WTC11 (cell line): ENCODE measurements at regions not wholly inside any gene's neighbourhood (a gene's known extent, or its start where the extent isn't known, plus 50 kb on each side); places are given as distances from the start of the nearest gene placed in this dataset.

ENCODE experiments used
- ATAC-seq: fragments of 200-7000 bp; cut with Tn5 transposase; 2 replicates; pipeline ENCODE4 v1.10.0; 2021; ENCODE audit warnings: mild to moderate bottlenecking, moderate library complexity
- CTCF ChIA-PET: fragments of 300-600 bp; sonication (Branson Sonifier 250); formaldehyde crosslinking; loops from one replicate; lab custom pipeline; 2021; ENCODE audit warnings: antibody characterized with exemption; lab: Charles Lee
- POLR2A ChIA-PET: fragments of 350-600 bp; sonication (Branson Sonifier 250); formaldehyde crosslinking; loops from one replicate; lab custom pipeline; 2021; ENCODE audit warnings: antibody characterized with exemption; lab: Charles Lee
- DNase-seq: peaks from one replicate; pipeline ENCODE4 v3.0.0; 2021; ENCODE audit warnings: low spot score
- H3K27ac Mint-ChIP-seq: 2 replicates; pipeline ENCODE4 v1.8.0; 2021; ENCODE audit warnings: mixed read lengths
- H3K27me3 Mint-ChIP-seq: 2 replicates; pipeline ENCODE4 v1.8.0; 2021; ENCODE audit warnings: low read depth, mild to moderate bottlenecking, moderate library complexity, mixed read lengths
- H3K36me3 Mint-ChIP-seq: 2 replicates; pipeline ENCODE4 v1.8.0; 2021; ENCODE audit warnings: mixed read lengths
- H3K4me1 Mint-ChIP-seq: 2 replicates; pipeline ENCODE4 v1.8.0; 2022; ENCODE audit warnings: mixed read lengths
- H3K4me3 Mint-ChIP-seq: 2 replicates; pipeline ENCODE4 v1.8.0; 2021; ENCODE audit warnings: mild to moderate bottlenecking, moderate library complexity, mixed read lengths
- H3K9me3 Mint-ChIP-seq: 2 replicates; pipeline ENCODE4 v1.8.0; 2021; ENCODE audit warnings: mixed read lengths
- E2F1 ChIP-seq: sonication (generic); formaldehyde crosslinking; IDR thresholded peaks from 2 replicates; pipeline ENCODE4 v1.8.0; 2022; ENCODE audit warnings: mild to moderate bottlenecking, missing genetic modification reagents
- ELF4 ChIP-seq: sonication (generic); formaldehyde crosslinking; IDR thresholded peaks from 2 replicates; pipeline ENCODE4 v1.8.1; 2022; ENCODE audit warnings: low read depth, mild to moderate bottlenecking, moderate library complexity, missing genetic modification reagents
- GABPB1 ChIP-seq: sonication (generic); formaldehyde crosslinking; IDR thresholded peaks from 2 replicates; pipeline ENCODE4 v1.8.1; 2023; ENCODE audit warnings: mild to moderate bottlenecking, missing genetic modification reagents
- NR1H2 ChIP-seq: sonication (generic); formaldehyde crosslinking; IDR thresholded peaks from 2 replicates; pipeline ENCODE4 v1.9.0; 2021; ENCODE audit warnings: mild to moderate bottlenecking, moderate library complexity, missing genetic modification reagents
- NR2C2 ChIP-seq: sonication (generic); formaldehyde crosslinking; IDR thresholded peaks from 2 replicates; pipeline ENCODE4 v1.8.0; 2022; ENCODE audit warnings: mild to moderate bottlenecking, missing genetic modification reagents
- PRRX2 ChIP-seq: fragments of 250-450 bp; sonication (Bioruptor Pico); IDR thresholded peaks from 2 replicates; pipeline ENCODE4 v1.8.0; 2021; ENCODE audit warnings: mild to moderate bottlenecking
- TCF7 ChIP-seq: sonication (generic); formaldehyde crosslinking; IDR thresholded peaks from 2 replicates; pipeline ENCODE4 v1.8.0; 2022; ENCODE audit warnings: mild to moderate bottlenecking, low read depth, missing genetic modification reagents, moderate library complexity
- TEAD1 ChIP-seq: sonication (generic); formaldehyde crosslinking; IDR thresholded peaks from 2 replicates; pipeline ENCODE4 v1.8.0; 2022; ENCODE audit warnings: mild to moderate bottlenecking, missing genetic modification reagents
- ZNF121 ChIP-seq: sonication (generic); formaldehyde crosslinking; IDR thresholded peaks from 2 replicates; pipeline ENCODE4 v1.8.0; 2023; ENCODE audit warnings: missing genetic modification reagents
- ZNF219 ChIP-seq: sonication (generic); formaldehyde crosslinking; IDR thresholded peaks from 2 replicates; pipeline ENCODE4 v1.8.0; 2023; ENCODE audit warnings: missing genetic modification reagents, mild to moderate bottlenecking, borderline replicate concordance
- ZNF232 ChIP-seq: sonication (generic); formaldehyde crosslinking; IDR thresholded peaks from 2 replicates; pipeline ENCODE4 v1.8.0; 2022; ENCODE audit warnings: mild to moderate bottlenecking, missing genetic modification reagents
- ZNF416 ChIP-seq: fragments of 250-450 bp; sonication (Bioruptor Pico); IDR thresholded peaks from 2 replicates; pipeline ENCODE4 v1.9.0; 2021; ENCODE audit warnings: mild to moderate bottlenecking, inconsistent platforms
- TF ChIP-seq, protein P1 (sequence below): sonication (generic); formaldehyde crosslinking; IDR thresholded peaks from 2 replicates; pipeline ENCODE4 v1.8.0; 2022; ENCODE audit warnings: mild to moderate bottlenecking, missing genetic modification reagents
- TF ChIP-seq, protein P2 (sequence below): fragments of 250-450 bp; sonication (Bioruptor Pico); IDR thresholded peaks from 2 replicates; pipeline ENCODE4 v1.9.0; 2021; ENCODE audit warnings: mild to moderate bottlenecking, borderline replicate concordance
- TF ChIP-seq, protein P3 (sequence below): fragments of 250-450 bp; sonication (Bioruptor Pico); IDR thresholded peaks from 2 replicates; pipeline ENCODE4 v1.8.0; 2021; ENCODE audit warnings: mild to moderate bottlenecking
- TF ChIP-seq, protein P4 (sequence below): sonication (generic); formaldehyde crosslinking; IDR thresholded peaks from 2 replicates; pipeline ENCODE4 v1.8.0; 2023; ENCODE audit warnings: missing genetic modification reagents, mild to moderate bottlenecking, borderline replicate concordance

DNA sequence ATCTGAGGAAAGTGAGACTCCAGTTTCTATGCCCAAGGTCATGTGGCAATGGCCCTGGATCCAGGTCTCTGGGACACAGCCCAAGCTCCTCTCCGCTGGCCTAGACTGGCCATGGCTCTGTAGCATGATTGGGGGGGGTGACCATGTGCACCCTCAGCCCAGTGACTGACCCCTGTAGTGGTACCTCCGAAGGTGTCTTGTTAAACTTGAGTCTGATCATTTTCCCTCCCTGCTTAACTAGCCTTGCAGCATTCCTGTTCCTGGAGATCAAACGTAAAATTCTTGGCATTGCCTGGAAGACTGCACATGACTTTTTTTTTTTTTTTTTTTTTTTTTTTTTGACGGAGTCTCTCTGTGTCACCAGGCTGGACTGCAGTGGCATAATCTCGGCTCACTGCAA, 1116.0 kb downstream of the TBC1D22A start (continued):
- TF ChIP-seq TEAD1: no peak
- no peak for TF ChIP-seq ZNF121 (CRISPR knock-in tag)
- TF ChIP-seq ZNF219 (CRISPR knock-in tag): no peak
- TF ChIP-seq ELF4 (CRISPR knock-in tag): no peak

- H3K36me3 Mint-ChIP-seq: no peaks in the 10 kb centered on the region
- DNase-seq: no peak
- no peak for ATAC-seq
- no peaks in the 10 kb centered on the region; the same call in 1 of the 2 replicates for H3K27me3 Mint-ChIP-seq
- peaks cover 5% of the 10 kb centered on the region for H3K9me3 Mint-ChIP-seq
- H3K27ac Mint-ChIP-seq: no peak overlapping the region
- POLR2A ChIA-PET: no interaction called here
- TF ChIP-seq E2F1: no peak
- TF ChIP-seq ZNF416: no peak
- no peak for TF ChIP-seq TCF7 (CRISPR knock-in tag)
- no peak for TF ChIP-seq GABPB1 (CRISPR knock-in tag)
- no peak for TF ChIP-seq NR1H2 (CRISPR knock-in tag)
- TF ChIP-seq, protein P1, sequence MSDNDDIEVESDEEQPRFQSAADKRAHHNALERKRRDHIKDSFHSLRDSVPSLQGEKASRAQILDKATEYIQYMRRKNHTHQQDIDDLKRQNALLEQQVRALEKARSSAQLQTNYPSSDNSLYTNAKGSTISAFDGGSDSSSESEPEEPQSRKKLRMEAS (CRISPR knock-in tag): no peak
- no peak for TF ChIP-seq NR2C2 (CRISPR knock-in tag)
- no peak for TF ChIP-seq ZNF121 (CRISPR knock-in tag)
- TF ChIP-seq ZNF232 (CRISPR knock-in tag): no peak
- TF ChIP-seq, protein P2, sequence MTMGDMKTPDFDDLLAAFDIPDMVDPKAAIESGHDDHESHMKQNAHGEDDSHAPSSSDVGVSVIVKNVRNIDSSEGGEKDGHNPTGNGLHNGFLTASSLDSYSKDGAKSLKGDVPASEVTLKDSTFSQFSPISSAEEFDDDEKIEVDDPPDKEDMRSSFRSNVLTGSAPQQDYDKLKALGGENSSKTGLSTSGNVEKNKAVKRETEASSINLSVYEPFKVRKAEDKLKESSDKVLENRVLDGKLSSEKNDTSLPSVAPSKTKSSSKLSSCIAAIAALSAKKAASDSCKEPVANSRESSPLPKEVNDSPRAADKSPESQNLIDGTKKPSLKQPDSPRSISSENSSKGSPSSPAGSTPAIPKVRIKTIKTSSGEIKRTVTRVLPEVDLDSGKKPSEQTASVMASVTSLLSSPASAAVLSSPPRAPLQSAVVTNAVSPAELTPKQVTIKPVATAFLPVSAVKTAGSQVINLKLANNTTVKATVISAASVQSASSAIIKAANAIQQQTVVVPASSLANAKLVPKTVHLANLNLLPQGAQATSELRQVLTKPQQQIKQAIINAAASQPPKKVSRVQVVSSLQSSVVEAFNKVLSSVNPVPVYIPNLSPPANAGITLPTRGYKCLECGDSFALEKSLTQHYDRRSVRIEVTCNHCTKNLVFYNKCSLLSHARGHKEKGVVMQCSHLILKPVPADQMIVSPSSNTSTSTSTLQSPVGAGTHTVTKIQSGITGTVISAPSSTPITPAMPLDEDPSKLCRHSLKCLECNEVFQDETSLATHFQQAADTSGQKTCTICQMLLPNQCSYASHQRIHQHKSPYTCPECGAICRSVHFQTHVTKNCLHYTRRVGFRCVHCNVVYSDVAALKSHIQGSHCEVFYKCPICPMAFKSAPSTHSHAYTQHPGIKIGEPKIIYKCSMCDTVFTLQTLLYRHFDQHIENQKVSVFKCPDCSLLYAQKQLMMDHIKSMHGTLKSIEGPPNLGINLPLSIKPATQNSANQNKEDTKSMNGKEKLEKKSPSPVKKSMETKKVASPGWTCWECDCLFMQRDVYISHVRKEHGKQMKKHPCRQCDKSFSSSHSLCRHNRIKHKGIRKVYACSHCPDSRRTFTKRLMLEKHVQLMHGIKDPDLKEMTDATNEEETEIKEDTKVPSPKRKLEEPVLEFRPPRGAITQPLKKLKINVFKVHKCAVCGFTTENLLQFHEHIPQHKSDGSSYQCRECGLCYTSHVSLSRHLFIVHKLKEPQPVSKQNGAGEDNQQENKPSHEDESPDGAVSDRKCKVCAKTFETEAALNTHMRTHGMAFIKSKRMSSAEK (CRISPR knock-in tag): no peak
- TF ChIP-seq, protein P3, sequence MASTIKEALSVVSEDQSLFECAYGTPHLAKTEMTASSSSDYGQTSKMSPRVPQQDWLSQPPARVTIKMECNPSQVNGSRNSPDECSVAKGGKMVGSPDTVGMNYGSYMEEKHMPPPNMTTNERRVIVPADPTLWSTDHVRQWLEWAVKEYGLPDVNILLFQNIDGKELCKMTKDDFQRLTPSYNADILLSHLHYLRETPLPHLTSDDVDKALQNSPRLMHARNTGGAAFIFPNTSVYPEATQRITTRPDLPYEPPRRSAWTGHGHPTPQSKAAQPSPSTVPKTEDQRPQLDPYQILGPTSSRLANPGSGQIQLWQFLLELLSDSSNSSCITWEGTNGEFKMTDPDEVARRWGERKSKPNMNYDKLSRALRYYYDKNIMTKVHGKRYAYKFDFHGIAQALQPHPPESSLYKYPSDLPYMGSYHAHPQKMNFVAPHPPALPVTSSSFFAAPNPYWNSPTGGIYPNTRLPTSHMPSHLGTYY (CRISPR knock-in tag): no peak
- TF ChIP-seq PRRX2: no peak
- TF ChIP-seq, protein P4, sequence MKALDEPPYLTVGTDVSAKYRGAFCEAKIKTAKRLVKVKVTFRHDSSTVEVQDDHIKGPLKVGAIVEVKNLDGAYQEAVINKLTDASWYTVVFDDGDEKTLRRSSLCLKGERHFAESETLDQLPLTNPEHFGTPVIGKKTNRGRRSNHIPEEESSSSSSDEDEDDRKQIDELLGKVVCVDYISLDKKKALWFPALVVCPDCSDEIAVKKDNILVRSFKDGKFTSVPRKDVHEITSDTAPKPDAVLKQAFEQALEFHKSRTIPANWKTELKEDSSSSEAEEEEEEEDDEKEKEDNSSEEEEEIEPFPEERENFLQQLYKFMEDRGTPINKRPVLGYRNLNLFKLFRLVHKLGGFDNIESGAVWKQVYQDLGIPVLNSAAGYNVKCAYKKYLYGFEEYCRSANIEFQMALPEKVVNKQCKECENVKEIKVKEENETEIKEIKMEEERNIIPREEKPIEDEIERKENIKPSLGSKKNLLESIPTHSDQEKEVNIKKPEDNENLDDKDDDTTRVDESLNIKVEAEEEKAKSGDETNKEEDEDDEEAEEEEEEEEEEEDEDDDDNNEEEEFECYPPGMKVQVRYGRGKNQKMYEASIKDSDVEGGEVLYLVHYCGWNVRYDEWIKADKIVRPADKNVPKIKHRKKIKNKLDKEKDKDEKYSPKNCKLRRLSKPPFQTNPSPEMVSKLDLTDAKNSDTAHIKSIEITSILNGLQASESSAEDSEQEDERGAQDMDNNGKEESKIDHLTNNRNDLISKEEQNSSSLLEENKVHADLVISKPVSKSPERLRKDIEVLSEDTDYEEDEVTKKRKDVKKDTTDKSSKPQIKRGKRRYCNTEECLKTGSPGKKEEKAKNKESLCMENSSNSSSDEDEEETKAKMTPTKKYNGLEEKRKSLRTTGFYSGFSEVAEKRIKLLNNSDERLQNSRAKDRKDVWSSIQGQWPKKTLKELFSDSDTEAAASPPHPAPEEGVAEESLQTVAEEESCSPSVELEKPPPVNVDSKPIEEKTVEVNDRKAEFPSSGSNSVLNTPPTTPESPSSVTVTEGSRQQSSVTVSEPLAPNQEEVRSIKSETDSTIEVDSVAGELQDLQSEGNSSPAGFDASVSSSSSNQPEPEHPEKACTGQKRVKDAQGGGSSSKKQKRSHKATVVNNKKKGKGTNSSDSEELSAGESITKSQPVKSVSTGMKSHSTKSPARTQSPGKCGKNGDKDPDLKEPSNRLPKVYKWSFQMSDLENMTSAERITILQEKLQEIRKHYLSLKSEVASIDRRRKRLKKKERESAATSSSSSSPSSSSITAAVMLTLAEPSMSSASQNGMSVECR (CRISPR knock-in tag): no peak
- no peak overlapping the region for H3K4me3 Mint-ChIP-seq
- CTCF ChIA-PET: no interaction called here
- H3K4me1 Mint-ChIP-seq: no peaks in the 10 kb centered on the region
Observed at GRCh38 chr22:47872761-47873535, 1110.5 kb downstream of the TBC1D22A start.
